Neural progenitor cell (in vitro differentiated cells): ENCODE measurements at regions not wholly inside any gene's neighbourhood (a gene's known extent, or its start where the extent isn't known, plus 50 kb on each side); places are given as distances from the start of the nearest gene placed in this dataset.

Experiments
- DNase-seq: peaks from one replicate; pipeline ENCODE4 v3.0.0-alpha.2; 2016; ENCODE audit warnings: low spot score
- H2AFZ ChIP-seq: fragments of 200-600 bp; sonication (generic); replicated peaks from 2 replicates; pipeline ENCODE4 v1.6.1; 2016; ENCODE audit warnings: antibody characterized with exemption
- H3F3A ChIP-seq: fragments of 200-600 bp; sonication (generic); 2 replicates; pipeline ENCODE4 v1.6.1; 2016; ENCODE audit warnings: antibody characterized with exemption, low read depth
- H3K27ac ChIP-seq: fragments of 200-600 bp; sonication (generic); 2 replicates; pipeline ENCODE4 v1.5.1; 2016; ENCODE audit warnings: mild to moderate bottlenecking
- H3K27me3 ChIP-seq: fragments of 200-600 bp; sonication (generic); 2 replicates; pipeline ENCODE4 v1.6.1; 2016; ENCODE audit warnings: mild to moderate bottlenecking, moderate library complexity
- H3K36me3 ChIP-seq: fragments of 200-600 bp; sonication (generic); 2 replicates; pipeline ENCODE4 v1.5.1; 2016
- H3K4me1 ChIP-seq: fragments of 200-600 bp; sonication (generic); 2 replicates; pipeline ENCODE4 v1.6.1; 2016; ENCODE audit warnings: mixed run types
- H3K4me2 ChIP-seq: fragments of 200-600 bp; sonication (generic); 2 replicates; pipeline ENCODE4 v1.6.1; 2016
- H3K4me3 ChIP-seq: fragments of 200-600 bp; sonication (generic); 2 replicates; pipeline ENCODE4 v1.5.1; 2016
- H3K79me2 ChIP-seq: fragments of 200-600 bp; sonication (generic); 2 replicates; pipeline ENCODE4 v1.6.1; 2016; ENCODE audit warnings: low read depth
- H3K9ac ChIP-seq: fragments of 200-600 bp; sonication (generic); 2 replicates; pipeline ENCODE4 v1.6.1; 2016
- H3K9me3 ChIP-seq: fragments of 200-600 bp; sonication (generic); 2 replicates; pipeline ENCODE4 v1.5.1; 2016; ENCODE audit warnings: low read depth
- H4K20me1 ChIP-seq: fragments of 200-600 bp; sonication (generic); 2 replicates; pipeline ENCODE4 v1.6.1; 2016; ENCODE audit warnings: low read depth
- H3K27ac Mint-ChIP-seq: 3 replicates; pipeline ENCODE4 v1.8.0; 2021; ENCODE audit warnings: mixed read lengths
- H3K27me3 Mint-ChIP-seq: 2 replicates; pipeline ENCODE4 v1.8.0; 2022; ENCODE audit warnings: low read depth, mild to moderate bottlenecking, inconsistent platforms, moderate library complexity, mixed read lengths; ENCODE audit not compliant: insufficient read depth
- H3K36me3 Mint-ChIP-seq: 3 replicates; pipeline ENCODE4 v1.8.0; 2021; ENCODE audit warnings: mixed read lengths
- H3K4me1 Mint-ChIP-seq: 3 replicates; pipeline ENCODE4 v1.8.0; 2021; ENCODE audit warnings: mixed read lengths
- H3K4me3 Mint-ChIP-seq: 3 replicates; pipeline ENCODE4 v1.8.0; 2021; ENCODE audit warnings: mild to moderate bottlenecking, moderate library complexity, mixed read lengths
- H3K9me3 Mint-ChIP-seq: 3 replicates; pipeline ENCODE4 v1.8.0; 2020; ENCODE audit warnings: mixed read lengths
- CTCF ChIP-seq: fragments of 200-600 bp; sonication (generic); IDR thresholded peaks from 2 replicates; pipeline ENCODE4 v1.5.1; 2017; ENCODE audit warnings: antibody characterized with exemption, mild to moderate bottlenecking
- EZH2 ChIP-seq: fragments of 200-600 bp; sonication (generic); IDR thresholded peaks from 2 replicates; pipeline ENCODE4 v1.6.1; 2017; ENCODE audit warnings: antibody characterized with exemption, mild to moderate bottlenecking, moderate library complexity
- EZH2phosphoT487 ChIP-seq: fragments of 200-600 bp; sonication (generic); IDR thresholded peaks from 2 replicates; pipeline ENCODE4 v1.6.1; 2017; ENCODE audit warnings: antibody characterized with exemption

- no peaks in the 10 kb centered on the region for H3K27me3 Mint-ChIP-seq
- no peaks in the 10 kb centered on the region for H3K9me3 Mint-ChIP-seq
- no peak for DNase-seq
- no peak overlapping the region for H3K4me3 Mint-ChIP-seq
- Histone ChIP-seq H3K9ac (no peak overlapping the region), H3F3A (no peaks in the 10 kb centered on the region), H3K4me2 (no peak overlapping the region), H3K4me1 (no peaks in the 10 kb centered on the region), H4K20me1 (no peaks in the 10 kb centered on the region), H2AFZ (no peak overlapping the region), H3K9me3 (no peaks in the 10 kb centered on the region), H3K4me3 (no peak overlapping the region), H3K36me3 (no peaks in the 10 kb centered on the region), H3K79me2 (no peaks in the 10 kb centered on the region), H3K27ac (no peak overlapping the region), H3K27me3 (no peaks in the 10 kb centered on the region)
- H3K27ac Mint-ChIP-seq = no peak overlapping the region
- H3K36me3 Mint-ChIP-seq = no peaks in the 10 kb centered on the region
- no peaks in the 10 kb centered on the region for H3K4me1 Mint-ChIP-seq
- no peak for TF ChIP-seq EZH2
- TF ChIP-seq EZH2phosphoT487 = no peak
- TF ChIP-seq CTCF = no peak
Measured at GRCh38 chr13:70473907-70474306, 365.7 kb upstream of the KLHL1 start.

- no peaks in the 10 kb centered on the region for H4K20me1 ChIP-seq
- no peak overlapping the region for H3K4me2 ChIP-seq
- H3K4me1 Mint-ChIP-seq = no peaks in the 10 kb centered on the region
- no peak overlapping the region for H3K4me3 ChIP-seq
- no peaks in the 10 kb centered on the region for H3K4me1 ChIP-seq
- H3K27me3 Mint-ChIP-seq = no peaks in the 10 kb centered on the region
- H3K9ac ChIP-seq = no peak overlapping the region
- H3K4me3 Mint-ChIP-seq = no peak overlapping the region
- DNase-seq = no peak
- H3K79me2 ChIP-seq = no peaks in the 10 kb centered on the region
- H3K36me3 ChIP-seq = no peaks in the 10 kb centered on the region
- H3F3A ChIP-seq = no peaks in the 10 kb centered on the region
- no peaks in the 10 kb centered on the region for H3K27me3 ChIP-seq
- no peak overlapping the region for H3K27ac Mint-ChIP-seq
- no peaks in the 10 kb centered on the region for H3K9me3 ChIP-seq
- no peak overlapping the region for H3K27ac ChIP-seq
- no peaks in the 10 kb centered on the region for H3K9me3 Mint-ChIP-seq
- H2AFZ ChIP-seq = no peak overlapping the region
- TF ChIP-seq CTCF (no peak), EZH2 (no peak)
- H3K36me3 Mint-ChIP-seq = no peaks in the 10 kb centered on the region
Measured at GRCh38 chr13:70469077-70469476, 360.8 kb upstream of the KLHL1 start.

GRCh38 chr13:70457474-70457873 is 349.2 kb upstream of the KLHL1 start:
- Histone ChIP-seq H2AFZ (no peak overlapping the region), H3K36me3 (no peaks in the 10 kb centered on the region), H3K27me3 (no peaks in the 10 kb centered on the region), H3K9ac (no peak overlapping the region), H4K20me1 (no peaks in the 10 kb centered on the region), H3K4me1 (no peaks in the 10 kb centered on the region), H3K4me2 (no peak overlapping the region), H3K9me3 (no peaks in the 10 kb centered on the region), H3K4me3 (no peak overlapping the region), H3K27ac (no peak overlapping the region), H3F3A (no peaks in the 10 kb centered on the region), H3K79me2 (no peaks in the 10 kb centered on the region)
- no peak overlapping the region for H3K27ac Mint-ChIP-seq
- no peak overlapping the region for H3K4me3 Mint-ChIP-seq
- no peaks in the 10 kb centered on the region for H3K27me3 Mint-ChIP-seq
- H3K9me3 Mint-ChIP-seq = peaks cover 3% of the 10 kb centered on the region
- no peak for DNase-seq
- no peaks in the 10 kb centered on the region for H3K4me1 Mint-ChIP-seq
- no peaks in the 10 kb centered on the region for H3K36me3 Mint-ChIP-seq
- TF ChIP-seq EZH2phosphoT487 (no peak), CTCF (no peak), EZH2 (no peak)

GRCh38 chr13:70448820-70449219 is 340.6 kb upstream of the KLHL1 start:
- H3K4me3 Mint-ChIP-seq = no peak overlapping the region
- H3K36me3 Mint-ChIP-seq = no peaks in the 10 kb centered on the region
- no peaks in the 10 kb centered on the region for H3K79me2 ChIP-seq
- H3K9me3 Mint-ChIP-seq = no peaks in the 10 kb centered on the region
- H2AFZ ChIP-seq = no peak overlapping the region
- no peaks in the 10 kb centered on the region for H4K20me1 ChIP-seq
- H3K27me3 Mint-ChIP-seq = no peaks in the 10 kb centered on the region
- no peaks in the 10 kb centered on the region for H3K4me1 ChIP-seq
- no peak overlapping the region for H3K9ac ChIP-seq
- no peaks in the 10 kb centered on the region for H3K9me3 ChIP-seq
- no peaks in the 10 kb centered on the region for H3F3A ChIP-seq
- H3K4me1 Mint-ChIP-seq = no peaks in the 10 kb centered on the region
- H3K4me3 ChIP-seq = no peak overlapping the region
- H3K27ac ChIP-seq = no peak overlapping the region
- TF ChIP-seq CTCF = no peak
- no peak for TF ChIP-seq EZH2phosphoT487
- TF ChIP-seq EZH2 = no peak
- H3K27me3 ChIP-seq = no peaks in the 10 kb centered on the region
- H3K27ac Mint-ChIP-seq = no peak overlapping the region
- no peak for DNase-seq
- H3K36me3 ChIP-seq = no peaks in the 10 kb centered on the region
- H3K4me2 ChIP-seq = no peak overlapping the region
